Choroid plexus epithelial cell (primary cell): ENCODE measurements at regions not wholly inside any gene's neighbourhood (a gene's known extent, or its start where the extent isn't known, plus 50 kb on each side); places are given as distances from the start of the nearest gene placed in this dataset.

Source experiments
- DNase-seq: peaks from one replicate; pipeline ENCODE4 v3.0.0-alpha.2; 2010; ENCODE audit warnings: low read depth
- H3K4me3 ChIP-seq: 2 replicates; pipeline ENCODE4 v1.5.1; 2011; ENCODE audit warnings: low read depth, mild to moderate bottlenecking, control low read depth, low read length, moderate library complexity
- TF ChIP-seq, protein P1 (sequence below): conservative IDR thresholded peaks from 2 replicates; pipeline ENCODE4 v1.5.1; 2011; ENCODE audit warnings: low read depth, mild to moderate bottlenecking, control low read depth, inconsistent platforms, low read length, moderate library complexity

DNA sequence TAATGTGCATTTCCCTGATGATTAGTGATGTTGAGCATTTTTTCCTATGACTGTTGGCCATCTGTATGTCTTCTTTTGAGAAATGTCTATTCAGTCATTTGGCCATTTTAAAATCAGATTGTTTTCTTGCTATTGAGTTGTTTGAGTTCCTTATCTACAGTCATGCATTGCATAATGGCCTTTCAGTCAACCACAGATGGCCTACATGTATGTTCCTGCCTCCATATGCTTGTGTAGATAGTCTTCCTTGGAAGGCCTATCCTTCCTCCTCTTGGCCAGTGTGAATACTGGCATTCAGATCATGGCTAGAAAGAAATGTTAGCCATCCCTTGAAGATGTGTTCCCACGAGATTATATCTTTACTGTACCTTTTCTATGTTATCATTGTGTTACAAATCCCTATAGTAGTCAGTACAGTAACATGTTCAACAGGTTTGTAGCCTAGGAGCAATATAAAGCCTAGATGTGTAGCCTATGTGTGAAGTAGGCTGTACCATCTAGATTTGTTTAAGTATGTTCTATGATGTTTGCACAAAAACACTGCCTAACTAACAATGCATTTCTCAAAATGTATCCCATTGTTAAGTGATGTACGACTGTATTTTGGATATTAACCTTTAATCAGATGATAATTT is 65.6 kb upstream of the CD302 start:
- DNase-seq = no peak

DNA sequence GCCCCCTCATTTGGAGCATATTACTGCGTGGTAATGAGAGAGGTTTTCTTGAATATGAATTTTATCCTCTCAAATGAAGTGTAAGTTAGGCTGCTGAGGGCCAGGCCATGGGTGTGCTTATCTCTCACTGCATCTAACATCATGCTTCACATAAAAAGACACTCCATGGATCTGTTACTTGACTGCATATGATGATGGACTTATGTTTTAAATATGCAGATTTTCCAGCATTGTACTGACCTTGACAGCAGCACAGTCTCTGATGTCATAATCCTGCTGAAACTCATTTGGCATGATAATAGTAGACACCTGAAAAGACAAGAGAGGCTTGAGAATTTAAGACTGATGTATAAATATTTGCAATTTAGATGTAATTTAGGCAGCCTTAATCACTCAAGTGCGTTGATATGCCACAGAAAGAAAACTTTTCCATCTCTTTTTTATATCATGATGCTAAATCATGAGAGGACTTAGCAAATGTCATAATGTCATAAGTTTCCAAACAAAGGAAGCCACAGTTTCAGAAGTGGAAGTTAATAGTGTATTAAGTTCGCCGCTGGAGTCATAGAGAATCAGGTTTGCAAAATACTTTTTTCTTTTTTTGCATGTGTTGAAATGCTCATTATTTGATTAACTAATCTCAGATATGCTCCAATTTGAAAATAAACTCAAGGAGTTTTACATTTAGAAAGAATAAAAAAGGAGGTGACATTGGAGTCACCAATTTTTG is 62.7 kb upstream of the CD302 start:
- no peak overlapping the region for H3K4me3 ChIP-seq
- no peak for DNase-seq
- TF ChIP-seq, protein P1, sequence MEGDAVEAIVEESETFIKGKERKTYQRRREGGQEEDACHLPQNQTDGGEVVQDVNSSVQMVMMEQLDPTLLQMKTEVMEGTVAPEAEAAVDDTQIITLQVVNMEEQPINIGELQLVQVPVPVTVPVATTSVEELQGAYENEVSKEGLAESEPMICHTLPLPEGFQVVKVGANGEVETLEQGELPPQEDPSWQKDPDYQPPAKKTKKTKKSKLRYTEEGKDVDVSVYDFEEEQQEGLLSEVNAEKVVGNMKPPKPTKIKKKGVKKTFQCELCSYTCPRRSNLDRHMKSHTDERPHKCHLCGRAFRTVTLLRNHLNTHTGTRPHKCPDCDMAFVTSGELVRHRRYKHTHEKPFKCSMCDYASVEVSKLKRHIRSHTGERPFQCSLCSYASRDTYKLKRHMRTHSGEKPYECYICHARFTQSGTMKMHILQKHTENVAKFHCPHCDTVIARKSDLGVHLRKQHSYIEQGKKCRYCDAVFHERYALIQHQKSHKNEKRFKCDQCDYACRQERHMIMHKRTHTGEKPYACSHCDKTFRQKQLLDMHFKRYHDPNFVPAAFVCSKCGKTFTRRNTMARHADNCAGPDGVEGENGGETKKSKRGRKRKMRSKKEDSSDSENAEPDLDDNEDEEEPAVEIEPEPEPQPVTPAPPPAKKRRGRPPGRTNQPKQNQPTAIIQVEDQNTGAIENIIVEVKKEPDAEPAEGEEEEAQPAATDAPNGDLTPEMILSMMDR = no peak

More for the DNA sequence above, 65.6 kb upstream of the CD302 start:
- H3K4me3 ChIP-seq = no peak overlapping the region
- TF ChIP-seq, protein P1 = no peak

DNA sequence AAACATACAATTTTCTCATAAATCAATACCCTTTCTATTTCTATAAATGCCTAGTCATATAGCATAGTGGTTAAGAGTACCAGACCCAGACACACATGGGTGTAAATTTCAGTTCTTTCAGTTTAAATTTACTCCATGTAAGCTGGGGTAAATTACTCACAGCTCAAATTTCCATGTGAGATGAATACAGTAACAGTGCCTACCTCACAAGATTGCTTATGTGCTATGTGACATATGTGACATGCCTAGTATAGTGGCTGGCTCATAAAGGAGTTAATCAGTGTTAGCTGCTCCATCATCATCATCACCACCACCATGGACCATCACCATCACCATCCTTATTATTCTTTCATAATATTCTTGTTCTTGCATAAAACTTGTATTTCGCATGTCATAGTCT is 61.6 kb upstream of the CD302 start:
- no peak for DNase-seq
- no peak overlapping the region for H3K4me3 ChIP-seq
- TF ChIP-seq, protein P1 = no peak

DNA sequence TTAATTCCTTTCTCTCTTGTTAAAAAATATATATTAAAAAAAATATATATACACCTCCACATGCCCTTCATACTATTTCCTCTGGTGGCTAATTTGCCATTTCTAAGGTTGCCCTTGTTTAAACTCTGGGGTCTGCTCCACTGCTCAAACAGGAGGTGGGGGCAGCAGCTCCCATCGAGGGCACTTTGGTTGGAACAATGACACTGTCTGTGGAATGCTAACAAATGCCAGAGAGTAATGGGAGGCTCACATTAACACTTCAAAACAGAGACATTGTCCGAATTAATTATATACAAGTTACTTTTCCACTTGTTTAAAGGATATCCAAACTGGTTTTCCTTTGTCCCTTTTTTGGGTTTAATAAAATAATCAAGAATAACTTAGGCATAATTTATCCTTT is 58.8 kb upstream of the CD302 start:
- TF ChIP-seq, protein P1 = no peak
- DNase-seq = no peak
- H3K4me3 ChIP-seq = no peak overlapping the region

DNA sequence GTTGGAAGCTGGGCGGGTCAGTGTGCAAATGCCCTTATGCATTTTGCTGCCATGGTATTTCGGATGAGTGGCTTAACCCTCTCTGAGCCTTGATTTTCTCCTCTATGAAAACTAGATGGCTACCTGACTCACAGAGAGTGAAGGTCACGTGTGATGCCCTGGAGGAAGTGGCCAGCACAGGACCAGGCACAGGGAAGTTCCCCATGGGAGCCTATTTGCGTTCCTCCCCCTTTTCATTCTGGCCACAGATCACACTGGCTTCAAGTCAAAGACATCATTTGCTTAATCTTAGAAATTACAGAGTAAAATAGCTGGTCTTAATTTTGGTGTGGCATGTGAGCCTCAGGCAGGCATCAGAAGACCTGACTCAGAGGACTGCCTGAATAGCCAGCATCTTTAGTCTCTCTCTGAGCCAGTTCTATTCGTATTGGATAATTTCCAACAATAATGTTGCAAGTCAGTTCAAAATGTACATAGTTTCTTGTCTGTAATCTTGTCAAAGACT is 57.6 kb upstream of the CD302 start:
- DNase-seq = peak; percentile 84
- TF ChIP-seq, protein P1 = no peak
- no peak overlapping the region for H3K4me3 ChIP-seq

DNA sequence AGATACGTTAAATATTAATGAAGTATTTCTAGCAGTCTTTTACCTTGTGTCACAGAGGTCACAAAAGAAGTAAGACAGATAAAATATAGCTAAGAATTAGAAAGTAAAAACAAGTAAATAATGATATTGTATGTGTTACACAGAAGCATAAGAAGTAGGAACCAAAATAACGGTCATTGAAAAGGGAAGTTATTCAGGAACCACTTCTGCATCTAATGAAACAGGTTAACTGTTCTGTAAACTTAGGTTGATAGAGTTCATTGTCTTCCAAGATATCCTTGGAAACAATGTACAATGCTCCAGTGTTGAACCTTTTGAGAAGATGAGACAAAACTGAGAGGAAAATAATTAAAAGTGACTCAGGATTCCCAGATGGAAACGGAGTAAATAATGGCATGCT is 57.1 kb upstream of the CD302 start:
- DNase-seq = no peak
- TF ChIP-seq, protein P1 = no peak
- no peak overlapping the region for H3K4me3 ChIP-seq

DNA sequence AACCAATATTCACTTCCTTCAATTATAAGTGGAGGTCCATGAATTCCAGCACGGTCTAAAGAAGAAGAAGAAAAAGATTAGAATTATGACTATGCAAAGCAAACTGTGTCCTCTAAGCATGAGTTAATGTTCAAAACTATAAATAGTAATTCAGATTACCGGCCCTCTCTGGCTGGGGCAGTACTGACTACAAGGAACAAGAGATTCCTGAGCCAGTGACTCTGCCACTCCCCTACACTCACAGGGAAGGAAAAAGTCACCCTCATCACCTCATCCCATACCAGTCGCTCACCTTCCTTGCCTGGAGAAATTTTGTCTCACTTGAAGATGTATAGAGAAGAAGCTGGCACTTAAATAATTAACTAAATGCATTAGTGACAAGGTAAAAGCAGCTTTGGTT is 56.5 kb upstream of the CD302 start:
- no peak overlapping the region for H3K4me3 ChIP-seq
- no peak for DNase-seq
- TF ChIP-seq, protein P1 = no peak
